ENCODE measurements at regions not wholly inside any gene's neighbourhood (a gene's known extent, or its start where the extent isn't known, plus 50 kb on each side); places are given as distances from the start of the nearest gene placed in this dataset.

DNA sequence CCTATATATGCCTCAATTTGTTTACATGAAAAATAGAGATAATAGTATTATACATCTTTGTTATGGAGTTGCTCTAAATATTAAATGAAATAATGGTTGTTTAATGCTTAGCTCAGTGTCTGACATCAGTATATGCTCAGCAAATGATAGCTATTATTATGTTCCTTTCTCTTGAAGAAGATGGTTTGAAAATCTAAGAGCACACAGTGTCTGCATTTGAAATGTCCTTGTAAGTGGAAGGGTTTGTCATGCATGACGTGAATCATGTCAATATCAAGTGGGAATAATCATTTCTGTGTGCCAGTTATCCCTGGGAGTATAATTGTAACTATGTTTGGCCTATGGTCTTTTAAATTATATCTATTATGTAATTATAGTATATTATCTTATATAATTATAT is 377.5 kb upstream of the SORCS1 start:
- TF ChIP-seq, protein P1, sequence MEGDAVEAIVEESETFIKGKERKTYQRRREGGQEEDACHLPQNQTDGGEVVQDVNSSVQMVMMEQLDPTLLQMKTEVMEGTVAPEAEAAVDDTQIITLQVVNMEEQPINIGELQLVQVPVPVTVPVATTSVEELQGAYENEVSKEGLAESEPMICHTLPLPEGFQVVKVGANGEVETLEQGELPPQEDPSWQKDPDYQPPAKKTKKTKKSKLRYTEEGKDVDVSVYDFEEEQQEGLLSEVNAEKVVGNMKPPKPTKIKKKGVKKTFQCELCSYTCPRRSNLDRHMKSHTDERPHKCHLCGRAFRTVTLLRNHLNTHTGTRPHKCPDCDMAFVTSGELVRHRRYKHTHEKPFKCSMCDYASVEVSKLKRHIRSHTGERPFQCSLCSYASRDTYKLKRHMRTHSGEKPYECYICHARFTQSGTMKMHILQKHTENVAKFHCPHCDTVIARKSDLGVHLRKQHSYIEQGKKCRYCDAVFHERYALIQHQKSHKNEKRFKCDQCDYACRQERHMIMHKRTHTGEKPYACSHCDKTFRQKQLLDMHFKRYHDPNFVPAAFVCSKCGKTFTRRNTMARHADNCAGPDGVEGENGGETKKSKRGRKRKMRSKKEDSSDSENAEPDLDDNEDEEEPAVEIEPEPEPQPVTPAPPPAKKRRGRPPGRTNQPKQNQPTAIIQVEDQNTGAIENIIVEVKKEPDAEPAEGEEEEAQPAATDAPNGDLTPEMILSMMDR (IDR thresholded peaks at IDR 0.05; ENCODE audit: low read depth, low read length, missing input control) = no peak
- TF ChIP-seq SP1 (IDR thresholded peaks at IDR 0.05) (no peak), RAD21 (IDR thresholded peaks at IDR 0.05) (no peak), MAX (IDR thresholded peaks at IDR 0.05) (no peak), RXRA (IDR thresholded peaks at IDR 0.05) (no peak)

All from liver (tissue), 3 donors.